GM12878 (cell line): ENCODE measurements at regions not wholly inside any gene's neighbourhood (a gene's known extent, or its start where the extent isn't known, plus 50 kb on each side); places are given as distances from the start of the nearest gene placed in this dataset.

ENCODE experiments used
- ATAC-seq: fragments of 200-7000 bp; cut with Tn5 transposase; 3 replicates; pipeline ENCODE4 v1.9.1; 2020; ENCODE audit warnings: mild to moderate bottlenecking, moderate library complexity
- BruUV-seq: library from RNA; stranded (reverse); fragments of 400-500 nt; replicated peaks from 2 replicates; lab custom pipeline; 2021; lab: Mats Ljungman, UMichigan
- CTCF ChIA-PET: fragments of 300-600 bp; sonication (Branson Sonifier 250); formaldehyde crosslinking; extraction: SDS; loops from one replicate; lab custom pipeline; 2021; ENCODE audit warnings: inconsistent platforms; lab: Yijun Ruan, JAX
- POLR2A ChIA-PET: fragments of 350-600 bp; formaldehyde crosslinking; extraction: SDS; loops from one replicate; lab custom pipeline; 2021; ENCODE audit warnings: inconsistent platforms; lab: Charles Lee
- RAD21 ChIA-PET: fragments of 300-600 bp; sonication (Branson Sonifier 250); formaldehyde crosslinking; loops from one replicate; lab custom pipeline; 2023; ENCODE audit warnings: antibody characterized with exemption; ENCODE audit not compliant: unreplicated experiment; lab: Charles Lee
- SMC1A ChIA-PET: fragments of 300-600 bp; sonication (Branson Sonifier 250); formaldehyde crosslinking; loops from one replicate; lab custom pipeline; 2023; ENCODE audit not compliant: unreplicated experiment, uncharacterized antibody; lab: Charles Lee
- DNase-seq: peaks from one replicate; pipeline ENCODE4 v3.0.0-alpha.2; 2011; ENCODE audit warnings: low read depth, low spot score
- FAIRE-seq: peaks from 3 replicates; lab custom pipeline; 2011; peaks lifted over from hg19 to GRCh38; lab: Jason Lieb, UNC
- H2AFZ ChIP-seq: 2 replicates; pipeline ENCODE4 v1.6.0; 2011; ENCODE audit warnings: low read depth, low read length, control low read depth; ENCODE audit not compliant: control insufficient read depth
- H3K27ac ChIP-seq: 2 replicates; pipeline ENCODE4 v1.5.1; 2011; ENCODE audit warnings: control low read depth; ENCODE audit not compliant: control insufficient read depth, insufficient read depth
- H3K27me3 ChIP-seq, 2 experiments: replicated peaks in 1 of 2; 2 replicates each; pipeline versions ENCODE4 v1.6.0 to v1.6.1; 2011; ENCODE audit warnings: low read length in 1 of 2; ENCODE audit not compliant: control insufficient read depth in 2 of 2, insufficient read depth in 2 of 2
- H3K36me3 ChIP-seq, 2 experiments: 2 replicates each; pipeline ENCODE4 v1.5.1; 2011; ENCODE audit warnings: low read length in 1 of 2; ENCODE audit not compliant: control insufficient read depth in 2 of 2, insufficient read depth in 2 of 2
- H3K4me1 ChIP-seq: 2 replicates; pipeline ENCODE4 v1.6.1; 2011; ENCODE audit warnings: mild to moderate bottlenecking, low read length, moderate library complexity, mixed read lengths; ENCODE audit not compliant: control insufficient read depth, insufficient read depth
- H3K4me2 ChIP-seq: 2 replicates; pipeline ENCODE4 v1.6.0; 2011; ENCODE audit warnings: control low read depth; ENCODE audit not compliant: control insufficient read depth, insufficient read depth
- H3K4me3 ChIP-seq: fragments of 200-600 bp; sonication (generic); 2 replicates; pipeline ENCODE4 v1.5.1; 2016
- H3K79me2 ChIP-seq: 2 replicates; pipeline ENCODE4 v1.6.0; 2011; ENCODE audit warnings: low read length; ENCODE audit not compliant: control insufficient read depth, insufficient read depth
- H3K9ac ChIP-seq: 2 replicates; pipeline ENCODE4 v1.8.0; 2011; ENCODE audit warnings: low read length, control low read depth, mixed read lengths; ENCODE audit not compliant: control insufficient read depth, insufficient read depth
- H3K9me3 ChIP-seq: replicated peaks from 3 replicates; pipeline ENCODE4 v1.5.1; 2011; ENCODE audit warnings: mild to moderate bottlenecking, low read length; ENCODE audit not compliant: control insufficient read depth, insufficient read depth
- H4K20me1 ChIP-seq: 2 replicates; pipeline ENCODE4 v1.6.0; 2011; ENCODE audit not compliant: control insufficient read depth, insufficient read depth
- BRCA1 ChIP-seq: IDR thresholded peaks from 2 replicates; pipeline ENCODE4 v1.6.1; 2011; ENCODE audit warnings: low read depth, low read length, improper control_type of control experiment
- CBX5 ChIP-seq: sonication (generic); IDR thresholded peaks from 2 replicates; pipeline ENCODE4 v1.6.1; 2016; ENCODE audit warnings: low read depth, moderate library complexity, mild to moderate bottlenecking, inconsistent platforms
- CREM ChIP-seq: IDR thresholded peaks from 2 replicates; pipeline ENCODE4 v1.6.1; 2014; ENCODE audit warnings: antibody characterized with exemption, low read depth
- PAX5 ChIP-seq: IDR thresholded peaks from 2 replicates; pipeline ENCODE4 v1.6.1; 2011; ENCODE audit warnings: low read depth, low read length, borderline replicate concordance
- RAD21 ChIP-seq: IDR thresholded peaks from 2 replicates; pipeline ENCODE4 v1.6.1; 2011; ENCODE audit warnings: mild to moderate bottlenecking, low read depth, low read length, moderate library complexity; ENCODE audit not compliant: insufficient read depth
- TCF7 ChIP-seq: IDR thresholded peaks from 2 replicates; pipeline ENCODE4 v1.6.1; 2014; ENCODE audit warnings: antibody characterized with exemption, borderline replicate concordance
- WGBS: methylation state at CpG from one replicate; pipeline ENCODE4 v1.1.6; 2016; ENCODE audit warnings: low lambda C conversion rate; ENCODE audit not compliant: insufficient replicate concordance, insufficient coverage; ENCODE audit errors: missing lambda C conversion rate; 5-methylcytosine and 5-hydroxymethylcytosine counted together
- in situ Hi-C: fragments of 300-500 bp; cut with MboI; formaldehyde crosslinking; loops from 9 replicates; pipeline ENCODE4 v1.14.3; 2018; ENCODE audit warnings: mixed read lengths
- intact Hi-C: fragments of 100-400 bp; cut with micrococcal nuclease; formaldehyde crosslinking; loops from one replicate; pipeline ENCODE4 v1.14.2; 2022; ENCODE audit not compliant: unreplicated experiment
- TF ChIP-seq, protein P1 (sequence below), 3 experiments: IDR thresholded peaks in 2 of 3; conservative IDR thresholded peaks in 1 of 3; 2 replicates each; pipeline ENCODE4 v1.5.1; 2011; ENCODE audit warnings: low read depth in 3 of 3, low read length in 3 of 3, mild to moderate bottlenecking in 3 of 3, control low read depth in 2 of 3, moderate library complexity in 2 of 3, inconsistent platforms in 1 of 3, mixed read lengths in 1 of 3; ENCODE audit not compliant: control insufficient read depth in 2 of 3, insufficient read depth in 1 of 3; ENCODE audit errors: extremely low read depth in 1 of 3
- TF ChIP-seq, protein P2 (sequence below): fragments of 450-650 bp; IDR thresholded peaks from 2 replicates; pipeline ENCODE4 v1.6.1; 2016; ENCODE audit warnings: mild to moderate bottlenecking
- TF ChIP-seq, protein P3 (sequence below): fragments of 450-650 bp; IDR thresholded peaks from 2 replicates; pipeline ENCODE4 v1.6.1; 2016; ENCODE audit warnings: mild to moderate bottlenecking

DNA sequence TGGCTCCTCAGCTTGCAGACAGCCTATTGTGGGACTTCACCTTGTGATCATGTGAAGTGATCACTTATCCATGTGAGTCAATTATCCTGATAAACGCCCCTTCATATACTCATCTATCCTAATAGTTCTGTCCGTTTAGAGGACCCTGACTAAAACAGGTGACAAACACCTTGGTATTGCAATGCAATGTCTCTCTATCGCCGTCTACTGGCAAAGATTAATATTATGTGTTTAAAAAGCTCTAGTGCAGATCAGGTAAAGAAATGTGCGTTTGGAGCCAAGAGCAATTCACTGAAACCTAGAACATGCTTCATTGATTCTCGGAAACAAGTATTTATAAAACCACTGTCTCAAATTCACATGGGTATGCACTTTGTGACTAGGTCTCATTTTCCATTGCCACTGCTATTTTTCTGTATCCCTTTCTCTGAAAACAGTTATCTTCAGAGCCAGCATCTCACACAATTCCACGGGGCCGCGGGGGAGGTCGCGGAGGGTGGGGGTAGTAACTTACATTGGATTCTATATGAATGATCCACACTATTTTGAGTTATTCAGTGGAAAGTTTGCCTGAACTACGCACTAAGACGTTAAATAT, 554.6 kb upstream of the NCAM2 start:
- ATAC-seq = no peak; the same call in 2 of the 3 replicates
- H3K4me2 ChIP-seq = no peak overlapping the region
- no peak overlapping the region for H3K9ac ChIP-seq
- BruUV-seq = no TSS peak
- ChIA-PET POLR2A (interaction anchor here (0.6 kb wide), 1 partner anchor 1485 kb away, joined by 8 read pairs; no protein-coding TSS in a partner anchor), CTCF (interaction anchor here (0.6 to 1.8 kb wide), 3 partner anchors 8 to 99 kb away, joined by 3 to 6 read pairs (median 3); no protein-coding TSS in a partner anchor), RAD21 (interaction anchor here (1.1 kb wide), 1 partner anchor 9 kb away, joined by 3 read pairs; no protein-coding TSS in a partner anchor), SMC1A (interaction anchor here (1.4 to 1.9 kb wide), 2 partner anchors 403 to 1123 kb away, joined by 4 read pairs; no protein-coding TSS in a partner anchor)
- H3K27ac ChIP-seq = no peak overlapping the region
- H3K9me3 ChIP-seq = no peaks in the 10 kb centered on the region; the same call in 2 of the 3 replicates
- H3K79me2 ChIP-seq = no peaks in the 10 kb centered on the region
- no peak overlapping the region for H2AFZ ChIP-seq
- H3K4me3 ChIP-seq = no peak overlapping the region
- FAIRE-seq = no peak
- 42% methylated on average over 11 of the region's 13 CpGs for WGBS
- in situ Hi-C loops = no loop called here
- H3K27me3 ChIP-seq = no peaks in the 10 kb centered on the region
- no peak for DNase-seq
- TF ChIP-seq RAD21 (peak; percentile 27; the same call in 1 of the 2 replicates), BRCA1 (no peak)
- TF ChIP-seq, protein P1, sequence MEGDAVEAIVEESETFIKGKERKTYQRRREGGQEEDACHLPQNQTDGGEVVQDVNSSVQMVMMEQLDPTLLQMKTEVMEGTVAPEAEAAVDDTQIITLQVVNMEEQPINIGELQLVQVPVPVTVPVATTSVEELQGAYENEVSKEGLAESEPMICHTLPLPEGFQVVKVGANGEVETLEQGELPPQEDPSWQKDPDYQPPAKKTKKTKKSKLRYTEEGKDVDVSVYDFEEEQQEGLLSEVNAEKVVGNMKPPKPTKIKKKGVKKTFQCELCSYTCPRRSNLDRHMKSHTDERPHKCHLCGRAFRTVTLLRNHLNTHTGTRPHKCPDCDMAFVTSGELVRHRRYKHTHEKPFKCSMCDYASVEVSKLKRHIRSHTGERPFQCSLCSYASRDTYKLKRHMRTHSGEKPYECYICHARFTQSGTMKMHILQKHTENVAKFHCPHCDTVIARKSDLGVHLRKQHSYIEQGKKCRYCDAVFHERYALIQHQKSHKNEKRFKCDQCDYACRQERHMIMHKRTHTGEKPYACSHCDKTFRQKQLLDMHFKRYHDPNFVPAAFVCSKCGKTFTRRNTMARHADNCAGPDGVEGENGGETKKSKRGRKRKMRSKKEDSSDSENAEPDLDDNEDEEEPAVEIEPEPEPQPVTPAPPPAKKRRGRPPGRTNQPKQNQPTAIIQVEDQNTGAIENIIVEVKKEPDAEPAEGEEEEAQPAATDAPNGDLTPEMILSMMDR (IDR thresholded peaks at IDR 0.05 in 2 of 3, conservative IDR thresholded peaks at IDR 0.05 in 1 of 3; ENCODE audit: control insufficient read depth in 2 of 3, extremely low read depth in 1 of 3, insufficient read depth in 1 of 3, low read depth in 3 of 3, low read length in 3 of 3) = peak in 1 of 3 experiments; percentile 27; a peak in 3 of 6 replicates
- intact Hi-C loops = no loop called here
- no peaks in the 10 kb centered on the region for H3K36me3 ChIP-seq
- no peaks in the 10 kb centered on the region for H4K20me1 ChIP-seq
- H3K4me1 ChIP-seq = no peaks in the 10 kb centered on the region

DNA sequence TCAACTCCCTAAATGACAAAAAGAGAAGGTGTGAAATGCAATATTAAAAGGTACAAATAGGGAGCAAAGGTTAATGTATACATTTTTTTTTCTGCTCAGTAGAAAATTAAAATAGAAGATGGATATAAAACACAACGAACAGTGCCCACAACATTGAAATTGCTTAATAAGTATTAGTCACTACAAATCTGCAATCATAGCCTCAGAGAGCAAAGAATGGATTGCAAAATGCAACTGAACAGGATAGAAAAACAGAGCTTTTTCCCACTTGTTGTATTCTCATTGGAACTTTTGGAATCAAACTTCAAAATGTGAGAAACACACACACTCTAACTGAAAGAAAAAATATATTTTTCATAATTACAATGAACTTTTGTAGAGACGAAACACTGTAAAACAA, 552.2 kb upstream of the NCAM2 start:
- ATAC-seq (no peak), FAIRE-seq (no peak), DNase-seq (no peak)
- no peaks in the 10 kb centered on the region for H3K27me3 ChIP-seq
- in situ Hi-C loops = no loop called here
- H2AFZ ChIP-seq = no peak overlapping the region
- POLR2A ChIA-PET = no interaction called here
- H3K4me3 ChIP-seq = no peak overlapping the region
- no peaks in the 10 kb centered on the region for H4K20me1 ChIP-seq
- WGBS = 0% methylated on average over 2 of the region's 2 CpGs
- no peaks in the 10 kb centered on the region for H3K79me2 ChIP-seq
- RAD21 ChIA-PET = no interaction called here
- H3K36me3 ChIP-seq = no peaks in the 10 kb centered on the region
- BruUV-seq = no TSS peak
- intact Hi-C loops = no loop called here
- no peaks in the 10 kb centered on the region for H3K4me1 ChIP-seq
- CTCF ChIA-PET = no interaction called here
- TF ChIP-seq, protein P2, sequence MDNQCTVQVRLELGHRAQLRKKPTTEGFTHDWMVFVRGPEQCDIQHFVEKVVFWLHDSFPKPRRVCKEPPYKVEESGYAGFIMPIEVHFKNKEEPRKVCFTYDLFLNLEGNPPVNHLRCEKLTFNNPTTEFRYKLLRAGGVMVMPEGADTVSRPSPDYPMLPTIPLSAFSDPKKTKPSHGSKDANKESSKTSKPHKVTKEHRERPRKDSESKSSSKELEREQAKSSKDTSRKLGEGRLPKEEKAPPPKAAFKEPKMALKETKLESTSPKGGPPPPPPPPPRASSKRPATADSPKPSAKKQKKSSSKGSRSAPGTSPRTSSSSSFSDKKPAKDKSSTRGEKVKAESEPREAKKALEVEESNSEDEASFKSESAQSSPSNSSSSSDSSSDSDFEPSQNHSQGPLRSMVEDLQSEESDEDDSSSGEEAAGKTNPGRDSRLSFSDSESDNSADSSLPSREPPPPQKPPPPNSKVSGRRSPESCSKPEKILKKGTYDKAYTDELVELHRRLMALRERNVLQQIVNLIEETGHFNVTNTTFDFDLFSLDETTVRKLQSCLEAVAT = no peak
- TF ChIP-seq CREM (no peak), CBX5 (no peak), TCF7 (no peak), PAX5 (no peak)
- TF ChIP-seq, protein P3, sequence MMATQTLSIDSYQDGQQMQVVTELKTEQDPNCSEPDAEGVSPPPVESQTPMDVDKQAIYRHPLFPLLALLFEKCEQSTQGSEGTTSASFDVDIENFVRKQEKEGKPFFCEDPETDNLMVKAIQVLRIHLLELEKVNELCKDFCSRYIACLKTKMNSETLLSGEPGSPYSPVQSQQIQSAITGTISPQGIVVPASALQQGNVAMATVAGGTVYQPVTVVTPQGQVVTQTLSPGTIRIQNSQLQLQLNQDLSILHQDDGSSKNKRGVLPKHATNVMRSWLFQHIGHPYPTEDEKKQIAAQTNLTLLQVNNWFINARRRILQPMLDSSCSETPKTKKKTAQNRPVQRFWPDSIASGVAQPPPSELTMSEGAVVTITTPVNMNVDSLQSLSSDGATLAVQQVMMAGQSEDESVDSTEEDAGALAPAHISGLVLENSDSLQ = no peak
- TF ChIP-seq, all 136 proteins: peak for 0
- no peaks in the 10 kb centered on the region; the same call in 2 of the 3 replicates for H3K9me3 ChIP-seq
- no peak overlapping the region for H3K9ac ChIP-seq
- H3K27ac ChIP-seq = no peak overlapping the region
- SMC1A ChIA-PET = no interaction called here
- H3K4me2 ChIP-seq = no peak overlapping the region
